Upper lobe of right lung (tissue), 1 donor: ENCODE measurements at regions not wholly inside any gene's neighbourhood (a gene's known extent, or its start where the extent isn't known, plus 50 kb on each side); places are given as distances from the start of the nearest gene placed in this dataset.
A peak's percentile ranks its signal among the peaks of the same experiment; 100 is the strongest.

Experiments used
- ATAC-seq: fragments of 200-7000 bp; cut with Tn5 transposase; one replicate; pipeline ENCODE4 v1.9.1; 2020; ENCODE audit warnings: mild to moderate bottlenecking, moderate library complexity
- DNase-seq: peaks from one replicate; pipeline ENCODE4 v3.0.0-alpha.2; 2020
- H3K27ac ChIP-seq: fragments of 200-600 bp; one replicate; pipeline ENCODE4 v1.8.0; 2022
- H3K27me3 ChIP-seq: fragments of 200-600 bp; one replicate; pipeline ENCODE4 v1.8.0; 2022; ENCODE audit warnings: mild to moderate bottlenecking
- H3K36me3 ChIP-seq: fragments of 200-600 bp; one replicate; pipeline ENCODE4 v1.8.0; 2022
- H3K4me1 ChIP-seq: fragments of 200-600 bp; one replicate; pipeline ENCODE4 v1.8.0; 2022
- H3K4me3 ChIP-seq: fragments of 200-600 bp; one replicate; pipeline ENCODE4 v1.8.0; 2022; ENCODE audit warnings: mild to moderate bottlenecking
- H3K9me3 ChIP-seq: fragments of 200-600 bp; one replicate; pipeline ENCODE4 v1.8.0; 2022
- intact Hi-C: fragments of 100-400 bp; cut with DNase I; formaldehyde crosslinking; loops from one replicate; pipeline ENCODE4 v1.11.0; 2022
- TF ChIP-seq, protein P1 (sequence below): fragments of 200-600 bp; IDR thresholded peaks from one replicate; pipeline ENCODE4 v1.8.0; 2022; ENCODE audit warnings: antibody characterized with exemption
- donor health status: DM: no; HTN: yes; CAD: no; lungs with severe emphysema.

DNA sequence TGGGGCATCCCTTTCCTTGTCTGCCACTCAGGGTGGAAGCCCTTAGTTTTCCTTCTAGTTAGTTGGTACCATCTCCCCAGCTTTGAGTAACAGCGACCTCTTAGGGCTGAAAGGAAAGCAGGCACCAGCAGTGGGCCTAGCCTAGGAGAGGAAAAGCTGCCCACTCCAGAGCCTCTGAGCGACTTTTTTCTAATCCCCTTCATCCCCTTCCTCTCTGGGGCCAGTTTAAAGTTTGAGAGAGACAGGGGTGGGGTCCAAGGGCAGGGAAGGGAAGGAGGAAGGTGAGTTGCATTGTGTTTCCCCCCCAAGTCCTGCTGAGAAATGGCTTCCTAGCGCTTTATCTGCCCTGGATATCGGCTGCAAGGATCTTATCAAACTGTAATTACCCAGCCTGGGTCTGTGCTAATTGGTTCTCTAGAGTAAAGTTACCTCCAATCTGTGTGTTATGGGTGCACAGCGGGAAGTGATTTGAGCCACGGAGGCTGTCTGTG, 573.9 kb upstream of the CADM1 start:
- no peaks in the 10 kb centered on the region for H3K36me3 ChIP-seq
- H3K9me3 ChIP-seq, result no peaks in the 10 kb centered on the region
- ATAC-seq, result peak; percentile 63
- TF ChIP-seq, protein P1, sequence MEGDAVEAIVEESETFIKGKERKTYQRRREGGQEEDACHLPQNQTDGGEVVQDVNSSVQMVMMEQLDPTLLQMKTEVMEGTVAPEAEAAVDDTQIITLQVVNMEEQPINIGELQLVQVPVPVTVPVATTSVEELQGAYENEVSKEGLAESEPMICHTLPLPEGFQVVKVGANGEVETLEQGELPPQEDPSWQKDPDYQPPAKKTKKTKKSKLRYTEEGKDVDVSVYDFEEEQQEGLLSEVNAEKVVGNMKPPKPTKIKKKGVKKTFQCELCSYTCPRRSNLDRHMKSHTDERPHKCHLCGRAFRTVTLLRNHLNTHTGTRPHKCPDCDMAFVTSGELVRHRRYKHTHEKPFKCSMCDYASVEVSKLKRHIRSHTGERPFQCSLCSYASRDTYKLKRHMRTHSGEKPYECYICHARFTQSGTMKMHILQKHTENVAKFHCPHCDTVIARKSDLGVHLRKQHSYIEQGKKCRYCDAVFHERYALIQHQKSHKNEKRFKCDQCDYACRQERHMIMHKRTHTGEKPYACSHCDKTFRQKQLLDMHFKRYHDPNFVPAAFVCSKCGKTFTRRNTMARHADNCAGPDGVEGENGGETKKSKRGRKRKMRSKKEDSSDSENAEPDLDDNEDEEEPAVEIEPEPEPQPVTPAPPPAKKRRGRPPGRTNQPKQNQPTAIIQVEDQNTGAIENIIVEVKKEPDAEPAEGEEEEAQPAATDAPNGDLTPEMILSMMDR, result peak; percentile 18
- H3K27me3 ChIP-seq, result no peaks in the 10 kb centered on the region
- no peaks in the 10 kb centered on the region for H3K4me1 ChIP-seq
- no peak overlapping the region for H3K4me3 ChIP-seq
- intact Hi-C loops, result no loop called here
- no peak for DNase-seq
- no peak overlapping the region for H3K27ac ChIP-seq

- intact Hi-C loops, result no loop called here
- ATAC-seq (no peak), DNase-seq (no peak)
- Histone ChIP-seq H3K27me3 (no peaks in the 10 kb centered on the region), H3K4me1 (no peaks in the 10 kb centered on the region), H3K9me3 (no peaks in the 10 kb centered on the region), H3K36me3 (no peaks in the 10 kb centered on the region), H3K4me3 (no peak overlapping the region), H3K27ac (no peak overlapping the region)
- TF ChIP-seq, protein P1, result no peak
Observed at GRCh38 chr11:116077092-116077491, 572.9 kb upstream of the CADM1 start.

GRCh38 chr11:116073854-116074837, 569.9 kb upstream of the CADM1 start:
- H3K9me3 ChIP-seq, result no peaks in the 10 kb centered on the region
- H3K27ac ChIP-seq, result no peak overlapping the region
- no peak overlapping the region for H3K4me3 ChIP-seq
- H3K36me3 ChIP-seq, result no peaks in the 10 kb centered on the region
- ATAC-seq, result peak; percentile 51
- peaks cover 7% of the 10 kb centered on the region for H3K27me3 ChIP-seq
- intact Hi-C loops, result no loop called here
- DNase-seq, result no peak
- TF ChIP-seq, protein P1, result no peak
- no peaks in the 10 kb centered on the region for H3K4me1 ChIP-seq

DNA sequence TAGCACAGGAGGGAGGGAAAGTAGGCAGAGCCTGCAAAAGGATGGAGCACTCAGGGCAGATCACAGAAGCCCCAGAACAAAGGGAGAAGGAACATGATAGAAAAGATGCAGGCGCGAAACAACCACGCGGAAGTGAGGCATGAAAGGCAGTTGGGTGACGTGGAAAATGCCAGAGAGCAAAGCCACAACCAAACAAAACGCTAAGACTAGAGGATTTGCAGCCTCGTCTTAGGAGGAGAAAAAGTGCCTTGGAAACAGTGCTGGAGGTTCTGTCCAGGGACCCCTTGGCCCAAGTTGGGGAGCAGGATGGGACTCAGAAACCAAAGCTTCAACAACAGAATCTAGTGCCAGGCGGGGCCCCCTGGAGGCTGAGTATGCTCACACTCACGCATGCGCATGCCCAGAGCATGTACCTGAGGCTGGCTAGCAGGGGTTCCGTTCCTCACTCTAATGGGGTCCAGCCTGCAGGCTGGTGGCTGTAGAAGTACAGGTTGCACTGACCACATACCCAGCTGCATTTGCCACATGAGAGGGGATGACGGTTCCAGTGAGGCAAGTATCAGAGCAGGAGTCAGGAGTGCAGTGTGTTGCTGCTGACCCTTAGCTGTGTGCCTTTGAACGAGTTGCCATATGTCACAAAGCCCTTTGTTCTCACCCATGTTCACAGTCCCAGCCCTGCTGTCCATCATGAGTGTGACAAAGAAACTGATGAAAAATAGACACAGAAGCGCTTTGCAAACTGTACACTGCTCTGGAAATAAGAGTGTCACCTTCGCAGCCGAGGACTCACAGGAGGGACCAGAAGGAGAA, 568.6 kb upstream of the CADM1 start:
- Histone ChIP-seq H3K36me3 (no peaks in the 10 kb centered on the region), H3K27ac (no peak overlapping the region), H3K9me3 (no peaks in the 10 kb centered on the region), H3K27me3 (peaks cover 7% of the 10 kb centered on the region), H3K4me1 (no peaks in the 10 kb centered on the region), H3K4me3 (no peak overlapping the region)
- DNase-seq (no peak), ATAC-seq (peak; percentile 6)
- TF ChIP-seq, protein P1, result no peak
- intact Hi-C loops, result no loop called here

GRCh38 chr11:116072133-116072532, 567.9 kb upstream of the CADM1 start:
- ATAC-seq, result no peak
- intact Hi-C loops, result no loop called here

More at GRCh38 chr11:116072133-116072532, 567.9 kb upstream of the CADM1 start:
- H3K27me3 ChIP-seq, result peaks cover 7% of the 10 kb centered on the region
- no peak for DNase-seq
- H3K4me3 ChIP-seq, result no peak overlapping the region
- no peaks in the 10 kb centered on the region for H3K9me3 ChIP-seq
- H3K27ac ChIP-seq, result no peak overlapping the region
- no peaks in the 10 kb centered on the region for H3K36me3 ChIP-seq
- TF ChIP-seq, protein P1, result no peak
- H3K4me1 ChIP-seq, result no peaks in the 10 kb centered on the region
